Panc1 (cell line): ENCODE measurements at regions not wholly inside any gene's neighbourhood (a gene's known extent, or its start where the extent isn't known, plus 50 kb on each side); places are given as distances from the start of the nearest gene placed in this dataset.

Experiments used
- ATAC-seq: fragments of 200-7000 bp; cut with Tn5 transposase; 2 replicates; pipeline ENCODE4 v1.9.1; 2020; ENCODE audit warnings: mild to moderate bottlenecking, moderate library complexity
- BruUV-seq: library from RNA; stranded (reverse); fragments of 400-500 nt; replicated peaks from 2 replicates; lab custom pipeline; 2021; lab: Mats Ljungman, UMichigan
- CTCF ChIA-PET: fragments of 300-600 bp; sonication (Branson Sonifier 250); formaldehyde crosslinking; loops from one replicate; lab custom pipeline; 2022; ENCODE audit warnings: antibody characterized with exemption; lab: Charles Lee
- POLR2A ChIA-PET: fragments of 300-600 bp; sonication (Branson Sonifier 250); formaldehyde crosslinking; loops from one replicate; lab custom pipeline; 2022; ENCODE audit warnings: antibody characterized with exemption; lab: Charles Lee
- DNase-seq: peaks from one replicate; pipeline ENCODE4 v3.0.0-alpha.2; 2010; ENCODE audit warnings: low read depth, low spot score
- H3K27ac ChIP-seq: 2 replicates; pipeline ENCODE4 v1.5.1; 2011; ENCODE audit warnings: mild to moderate bottlenecking, low read length, inconsistent platforms
- H3K27me3 ChIP-seq: fragments of 200-500 bp; sonication (Bioruptor generic); 2 replicates; pipeline ENCODE4 v1.6.0; 2014; ENCODE audit warnings: low read length, inconsistent platforms; ENCODE audit not compliant: control insufficient read depth, insufficient read depth
- H3K36me3 ChIP-seq: fragments of 200-500 bp; sonication (Bioruptor generic); 2 replicates; pipeline ENCODE4 v1.5.1; 2014; ENCODE audit warnings: inconsistent platforms, mild to moderate bottlenecking, low read length, moderate library complexity; ENCODE audit not compliant: control insufficient read depth, insufficient read depth
- H3K4me1 ChIP-seq: 2 replicates; pipeline ENCODE4 v1.5.1; 2011; ENCODE audit warnings: inconsistent platforms, mild to moderate bottlenecking, low read length, moderate library complexity; ENCODE audit not compliant: control insufficient read depth, insufficient read depth
- H3K4me3 ChIP-seq, 2 experiments: 2 replicates each; pipeline ENCODE4 v1.5.1; 2011 to 2012; ENCODE audit warnings: low read depth in 2 of 2, low read length in 2 of 2, mild to moderate bottlenecking in 2 of 2, inconsistent platforms in 1 of 2, moderate library complexity in 1 of 2
- H3K9me3 ChIP-seq: fragments of 200-500 bp; sonication (Bioruptor generic); 2 replicates; pipeline ENCODE4 v1.5.1; 2014; ENCODE audit warnings: low read depth, mild to moderate bottlenecking, inconsistent platforms, low read length, moderate library complexity; ENCODE audit not compliant: control insufficient read depth, insufficient read depth
- CTCF ChIP-seq: fragments of 450-650 bp; IDR thresholded peaks from 2 replicates; pipeline ENCODE4 v1.5.1; 2017; ENCODE audit warnings: mild to moderate bottlenecking
- POLR2AphosphoS5 ChIP-seq: IDR thresholded peaks from 2 replicates; pipeline ENCODE4 v1.6.1; 2012; ENCODE audit warnings: mild to moderate bottlenecking, low read depth, low read length, moderate library complexity
- REST ChIP-seq, 2 experiments: IDR thresholded peaks; 2 replicates each; pipeline ENCODE4 v1.6.1; 2011 to 2012; ENCODE audit warnings: low read depth in 2 of 2, control low read depth in 1 of 2, low read length in 1 of 2, mild to moderate bottlenecking in 1 of 2, moderate library complexity in 1 of 2; ENCODE audit not compliant: insufficient read depth in 1 of 2
- SIN3A ChIP-seq: IDR thresholded peaks from 2 replicates; pipeline ENCODE4 v1.6.1; 2012; ENCODE audit warnings: low read depth, mild to moderate bottlenecking, low read length, moderate library complexity, borderline replicate concordance; ENCODE audit not compliant: insufficient read depth
- TCF7L2 ChIP-seq: IDR thresholded peaks from 2 replicates; pipeline ENCODE4 v1.6.1; 2011; ENCODE audit warnings: mild to moderate bottlenecking, low read depth, low read length, inconsistent platforms
- in situ Hi-C: cut with HindIII; loops from 2 replicates; pipeline ENCODE4 v1.10.0; 2016; ENCODE audit warnings: low sequenced_read_pairs, low pct_unique_long_range_greater_than_20kb
- intact Hi-C: fragments of 100-400 bp; cut with micrococcal nuclease; formaldehyde crosslinking; loops from one replicate; pipeline ENCODE4 v1.10.0; 2022; ENCODE audit not compliant: unreplicated experiment

GRCh38 chr9:94016744-94017143 is 61.6 kb upstream of the BARX1 start:
- H3K9me3 ChIP-seq, result no peaks in the 10 kb centered on the region
- no TSS peak for BruUV-seq
- no peak for DNase-seq
- ChIA-PET CTCF (no interaction called here), POLR2A (no interaction called here)
- no peaks in the 10 kb centered on the region for H3K4me1 ChIP-seq
- intact Hi-C loops (no loop called here), in situ Hi-C loops (no loop called here)
- no peak for ATAC-seq
- TF ChIP-seq POLR2AphosphoS5 (no peak), TCF7L2 (no peak), SIN3A (no peak), REST (IDR thresholded peaks at IDR 0.05; ENCODE audit: insufficient read depth in 1 of 2, low read depth in 2 of 2, low read length in 1 of 2) (no peak), CTCF (no peak)
- H3K4me3 ChIP-seq, result no peak overlapping the region
- no peaks in the 10 kb centered on the region for H3K27me3 ChIP-seq
- no peaks in the 10 kb centered on the region for H3K36me3 ChIP-seq
- no peak overlapping the region for H3K27ac ChIP-seq

- no peaks in the 10 kb centered on the region for H3K27me3 ChIP-seq
- no peak overlapping the region for H3K4me3 ChIP-seq
- H3K36me3 ChIP-seq, result no peaks in the 10 kb centered on the region
- DNase-seq, result no peak
- ChIA-PET POLR2A (no interaction called here), CTCF (interaction anchor here (0.5 to 3.6 kb wide), 3 partner anchors 80 to 292 kb away, joined by 4 to 21 read pairs (median 8); no protein-coding TSS in a partner anchor)
- H3K27ac ChIP-seq, result no peak overlapping the region
- no TSS peak for BruUV-seq
- intact Hi-C loops (loop anchor here (1.0 kb wide), 1 partner anchor 198 kb away; no protein-coding TSS in a partner anchor), in situ Hi-C loops (no loop called here)
- TF ChIP-seq POLR2AphosphoS5 (no peak), CTCF (no peak), TCF7L2 (no peak), SIN3A (no peak)
- no peaks in the 10 kb centered on the region for H3K4me1 ChIP-seq
- H3K9me3 ChIP-seq, result no peaks in the 10 kb centered on the region
- no peak for ATAC-seq
Observed at GRCh38 chr9:94014920-94015319, 59.8 kb upstream of the BARX1 start.
